Memory B cell (primary cell): ENCODE measurements at regions not wholly inside any gene's neighbourhood (a gene's known extent, or its start where the extent isn't known, plus 50 kb on each side); places are given as distances from the start of the nearest gene placed in this dataset.

Experiments
- ATAC-seq: fragments of 150-1000 bp; cut with Tn5 transposase; 2 replicates; pipeline ENCODE4 v1.10.0; 2021; ENCODE audit warnings: low read depth, mild to moderate bottlenecking, moderate library complexity
- DNase-seq, 2 donors: peaks; one replicate each; pipeline ENCODE4 v3.0.0; 2022; ENCODE audit warnings: low spot score in 2 of 2
- H3K27ac Mint-ChIP-seq: one replicate; pipeline ENCODE4 v1.8.0; 2022; ENCODE audit warnings: mild to moderate bottlenecking, moderate library complexity, mixed read lengths
- H3K27me3 Mint-ChIP-seq: one replicate; pipeline ENCODE4 v1.8.0; 2022; ENCODE audit warnings: mixed read lengths
- H3K36me3 Mint-ChIP-seq: one replicate; pipeline ENCODE4 v1.8.0; 2022; ENCODE audit warnings: mild to moderate bottlenecking, mixed read lengths
- H3K4me1 Mint-ChIP-seq: one replicate; pipeline ENCODE4 v1.8.0; 2022; ENCODE audit warnings: mixed read lengths
- H3K4me3 Mint-ChIP-seq: one replicate; pipeline ENCODE4 v1.8.0; 2022; ENCODE audit warnings: mild to moderate bottlenecking, moderate library complexity, mixed read lengths
- H3K9me3 Mint-ChIP-seq: one replicate; pipeline ENCODE4 v1.8.0; 2022; ENCODE audit warnings: mixed read lengths

DNA sequence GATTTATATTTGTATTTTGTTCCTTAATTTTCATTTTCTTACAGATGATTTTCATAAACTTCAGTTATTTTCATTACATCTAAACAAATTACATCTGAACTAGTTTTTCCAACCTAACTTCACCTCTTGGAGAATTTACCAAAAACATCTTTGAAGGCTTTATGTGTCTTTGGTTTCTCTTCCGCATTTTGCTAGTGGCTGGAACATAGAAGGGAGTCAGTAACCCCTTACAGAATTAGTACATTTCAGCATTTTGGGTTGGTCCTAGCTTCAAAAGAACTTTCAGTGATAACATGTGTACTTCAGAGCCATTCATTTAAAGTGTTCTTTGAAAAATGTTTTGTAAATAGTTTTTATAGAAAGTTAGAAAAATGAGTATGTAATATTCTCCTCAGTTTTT lies 169.8 kb upstream of the MTPN start:
- peaks cover 2% of the 10 kb centered on the region for H3K36me3 Mint-ChIP-seq
- no peak overlapping the region for H3K27ac Mint-ChIP-seq
- no peak for ATAC-seq
- no peak for DNase-seq
- H3K4me3 Mint-ChIP-seq = no peak overlapping the region
- H3K4me1 Mint-ChIP-seq = no peaks in the 10 kb centered on the region
- H3K27me3 Mint-ChIP-seq = peaks cover 2% of the 10 kb centered on the region
- no peaks in the 10 kb centered on the region for H3K9me3 Mint-ChIP-seq

DNA sequence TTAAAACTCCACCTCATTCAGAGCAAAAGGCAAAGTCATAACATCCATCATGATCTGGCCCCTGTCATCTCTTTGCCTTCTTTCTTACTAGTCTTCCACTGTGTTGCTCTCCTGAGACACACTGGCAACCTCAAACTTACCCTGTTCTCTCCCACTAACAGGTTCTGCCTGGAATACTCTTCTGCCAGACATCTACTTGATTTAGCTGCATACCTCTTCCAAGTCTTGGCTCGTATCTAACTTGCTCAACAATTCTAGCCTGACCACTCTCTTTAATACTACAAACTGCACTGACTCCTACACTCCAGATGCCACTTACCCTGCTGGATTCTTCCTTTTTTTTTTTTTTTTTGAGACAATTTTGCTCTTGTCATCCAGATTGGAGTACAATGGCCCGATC lies 167.0 kb upstream of the MTPN start:
- Mint-ChIP-seq H3K9me3 (no peaks in the 10 kb centered on the region), H3K27me3 (peaks cover 2% of the 10 kb centered on the region), H3K36me3 (peaks cover 2% of the 10 kb centered on the region), H3K4me3 (no peak overlapping the region), H3K4me1 (peaks cover 4% of the 10 kb centered on the region), H3K27ac (no peak overlapping the region)
- DNase-seq = no peak
- no peak for ATAC-seq

DNA sequence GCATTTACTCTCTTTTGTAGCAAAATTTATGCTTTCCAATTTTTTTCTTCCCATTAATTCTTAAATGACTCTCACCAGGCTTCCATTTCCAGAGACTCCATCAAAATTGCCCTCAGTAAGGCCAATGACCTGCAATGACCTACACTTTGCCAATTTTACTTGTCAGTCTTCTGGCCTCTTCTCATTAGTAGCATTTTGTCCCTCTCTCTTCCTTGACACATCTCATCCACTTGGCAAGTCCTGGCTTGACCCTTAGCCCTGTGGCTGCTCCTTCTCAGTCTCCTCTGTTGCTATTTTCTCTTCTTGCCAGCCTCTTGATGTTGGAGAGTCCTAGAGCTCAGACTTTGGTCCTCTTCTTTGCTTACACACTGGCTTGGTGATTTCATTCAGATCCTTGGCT lies 166.1 kb upstream of the MTPN start:
- Mint-ChIP-seq H3K4me1 (peaks cover 4% of the 10 kb centered on the region), H3K36me3 (no peaks in the 10 kb centered on the region), H3K4me3 (no peak overlapping the region), H3K27me3 (no peaks in the 10 kb centered on the region), H3K27ac (no peak overlapping the region), H3K9me3 (no peaks in the 10 kb centered on the region)
- ATAC-seq (no peak), DNase-seq (no peak)

DNA sequence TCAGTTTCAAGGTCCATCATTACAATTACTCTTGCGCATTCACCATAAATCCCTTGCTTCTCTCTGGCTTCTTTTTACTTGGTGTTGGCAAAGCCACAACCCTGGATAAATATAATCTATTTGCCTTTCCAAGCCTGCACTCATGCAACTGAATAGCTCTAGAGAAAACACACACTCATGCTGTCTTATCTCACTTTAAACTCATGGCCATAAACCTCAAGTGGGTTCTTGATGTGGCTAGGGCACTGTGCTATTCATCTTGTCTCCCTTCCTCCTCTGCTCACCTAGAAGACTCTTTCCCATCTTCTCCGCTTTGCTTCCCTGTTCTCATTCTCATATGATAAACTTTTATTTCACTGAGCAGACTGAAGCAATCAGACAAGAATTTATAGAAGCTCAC lies 165.4 kb upstream of the MTPN start:
- DNase-seq (no peak), ATAC-seq (no peak)
- no peaks in the 10 kb centered on the region for H3K27me3 Mint-ChIP-seq
- peaks cover 4% of the 10 kb centered on the region for H3K4me1 Mint-ChIP-seq
- H3K36me3 Mint-ChIP-seq = no peaks in the 10 kb centered on the region
- no peak overlapping the region for H3K27ac Mint-ChIP-seq
- no peak overlapping the region for H3K4me3 Mint-ChIP-seq
- H3K9me3 Mint-ChIP-seq = no peaks in the 10 kb centered on the region

DNA sequence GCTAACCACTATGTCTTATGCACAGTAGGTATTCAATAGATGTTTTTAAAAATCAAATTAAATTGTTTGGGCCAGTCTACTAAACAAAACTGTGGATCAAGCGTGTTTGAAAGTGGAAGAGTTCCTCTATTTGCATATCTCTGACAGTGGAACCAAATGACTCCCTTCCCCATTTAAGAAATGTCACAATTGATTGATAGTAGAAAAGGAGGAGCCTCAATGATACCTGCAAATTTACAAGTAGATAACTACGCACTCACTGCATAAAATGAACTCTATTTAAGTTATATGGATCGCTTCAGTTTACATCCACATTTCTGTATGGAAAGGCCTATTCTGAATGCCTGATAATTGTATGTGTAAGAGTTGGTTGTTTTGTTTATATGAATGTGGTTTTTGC lies 163.3 kb upstream of the MTPN start:
- Mint-ChIP-seq H3K4me1 (peaks cover 4% of the 10 kb centered on the region), H3K36me3 (no peaks in the 10 kb centered on the region), H3K27me3 (no peaks in the 10 kb centered on the region), H3K27ac (no peak overlapping the region), H3K4me3 (no peak overlapping the region), H3K9me3 (no peaks in the 10 kb centered on the region)
- DNase-seq (no peak), ATAC-seq (no peak)

DNA sequence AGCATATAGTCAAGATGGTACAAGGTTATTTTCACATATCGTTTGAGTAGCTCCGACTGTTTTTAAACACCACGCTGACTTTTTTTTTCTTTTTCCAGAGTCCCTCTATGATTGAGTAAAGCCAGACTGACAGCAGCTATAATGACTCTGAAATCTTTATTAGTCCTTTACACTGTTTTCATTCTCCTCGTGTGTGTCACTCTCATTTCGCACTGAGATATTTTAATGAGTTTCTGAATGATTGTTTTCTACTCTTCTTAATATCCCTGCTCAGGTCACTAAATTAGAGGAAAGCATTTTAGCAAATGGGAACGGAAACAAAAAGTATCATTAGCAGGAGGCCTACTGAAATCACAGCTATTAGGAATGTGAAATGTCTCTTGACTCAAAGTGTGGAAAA lies 162.3 kb upstream of the MTPN start:
- DNase-seq = no peak
- Mint-ChIP-seq H3K27me3 (no peaks in the 10 kb centered on the region), H3K27ac (no peak overlapping the region), H3K36me3 (peaks cover 2% of the 10 kb centered on the region), H3K9me3 (no peaks in the 10 kb centered on the region), H3K4me1 (peaks cover 4% of the 10 kb centered on the region), H3K4me3 (no peak overlapping the region)
- no peak for ATAC-seq

DNA sequence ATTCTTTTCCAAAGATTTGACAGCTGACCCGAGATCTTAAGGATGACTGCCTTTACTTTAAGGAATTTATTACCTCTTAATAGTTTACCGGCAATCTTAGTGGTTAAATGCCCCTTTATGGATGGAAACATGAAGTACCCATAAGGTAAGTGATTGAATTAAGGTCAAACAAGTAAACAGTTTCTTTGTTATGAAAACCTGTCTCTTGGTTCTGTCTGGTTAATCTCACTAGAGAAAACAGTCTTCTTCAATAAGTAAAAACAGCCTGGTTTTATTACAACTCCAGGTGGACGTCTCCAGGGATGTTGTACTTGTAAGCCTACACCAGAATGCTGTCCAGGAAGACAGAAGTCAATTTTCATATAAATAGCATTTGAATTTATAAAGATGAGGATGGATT lies 161.8 kb upstream of the MTPN start:
- Mint-ChIP-seq H3K27ac (no peak overlapping the region), H3K4me1 (peaks cover 4% of the 10 kb centered on the region), H3K4me3 (no peak overlapping the region), H3K27me3 (no peaks in the 10 kb centered on the region), H3K36me3 (peaks cover 2% of the 10 kb centered on the region), H3K9me3 (no peaks in the 10 kb centered on the region)
- ATAC-seq = no peak
- DNase-seq = no peak

DNA sequence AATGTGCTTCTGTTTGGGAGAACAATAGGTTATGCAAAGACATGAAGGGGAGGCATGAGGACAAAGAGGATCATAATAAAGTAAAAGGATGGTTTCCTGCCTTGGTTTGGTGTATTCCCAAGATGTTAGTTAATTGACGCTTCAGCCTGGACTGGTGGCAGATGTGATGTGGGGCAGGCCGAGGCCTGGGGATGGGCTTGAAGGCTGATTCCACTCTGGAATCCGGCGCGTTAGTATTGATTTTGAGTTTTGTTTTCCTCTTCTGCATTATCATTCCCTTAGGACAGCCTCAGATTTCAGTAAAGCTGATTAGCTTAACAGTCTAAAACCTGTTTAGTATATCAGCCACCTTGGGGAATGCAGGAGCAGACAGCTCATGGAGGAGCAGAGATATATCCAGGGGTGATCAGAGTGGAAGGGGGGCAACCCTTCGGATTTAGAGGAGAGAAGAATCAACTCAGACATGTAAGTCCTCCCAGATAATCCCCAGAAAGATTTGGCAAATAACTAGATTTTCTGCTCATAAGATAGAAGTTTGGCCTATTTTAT lies 159.8 kb upstream of the MTPN start:
- peaks cover 2% of the 10 kb centered on the region for H3K36me3 Mint-ChIP-seq
- ATAC-seq = no peak
- no peaks in the 10 kb centered on the region for H3K9me3 Mint-ChIP-seq
- H3K4me1 Mint-ChIP-seq = peaks cover 4% of the 10 kb centered on the region
- no peaks in the 10 kb centered on the region for H3K27me3 Mint-ChIP-seq
- H3K27ac Mint-ChIP-seq = no peak overlapping the region
- H3K4me3 Mint-ChIP-seq = no peak overlapping the region
- no peak for DNase-seq

DNA sequence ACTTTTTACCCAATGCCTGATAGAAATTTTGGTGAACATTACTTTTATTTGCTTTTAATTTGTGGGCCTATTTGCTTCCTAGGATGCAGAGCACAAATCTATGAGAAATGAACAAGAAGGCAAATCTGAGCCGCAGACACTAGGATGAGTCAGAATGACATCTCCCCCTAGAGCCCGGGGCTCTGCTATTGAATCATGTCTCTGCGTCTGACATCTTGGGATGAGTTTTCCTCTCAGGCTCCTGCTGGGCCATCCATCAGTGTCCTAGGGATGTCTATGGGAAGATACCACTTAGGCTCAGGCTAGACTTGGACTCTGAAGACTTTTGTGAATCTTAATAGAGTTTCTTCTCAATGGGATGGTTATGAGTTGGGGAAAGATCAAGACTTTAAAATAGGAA lies 157.3 kb upstream of the MTPN start:
- ATAC-seq (no peak), DNase-seq (no peak)
- Mint-ChIP-seq H3K27ac (no peak overlapping the region), H3K4me1 (peaks cover 1% of the 10 kb centered on the region), H3K9me3 (no peaks in the 10 kb centered on the region), H3K27me3 (no peaks in the 10 kb centered on the region), H3K36me3 (peaks cover 2% of the 10 kb centered on the region), H3K4me3 (no peak overlapping the region)

DNA sequence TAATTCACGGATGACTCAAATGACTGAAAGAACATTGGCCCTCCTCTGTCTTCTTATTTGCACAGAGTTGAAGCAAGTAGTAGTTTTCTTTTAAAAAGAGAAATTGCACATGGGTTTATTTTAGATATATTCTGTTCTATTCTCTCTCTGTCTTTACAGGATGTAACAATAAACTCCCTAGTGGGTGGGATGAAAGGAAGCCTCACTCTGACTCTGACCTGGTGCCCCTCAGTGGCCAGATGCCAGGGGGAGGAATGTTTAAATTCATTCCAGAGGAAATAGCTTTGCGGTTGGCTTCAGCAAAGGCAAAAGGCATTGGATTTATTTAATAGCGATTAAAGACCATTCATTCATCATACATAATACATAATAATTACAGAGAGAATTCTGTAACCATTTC lies 156.4 kb upstream of the MTPN start:
- H3K4me1 Mint-ChIP-seq = no peaks in the 10 kb centered on the region
- H3K9me3 Mint-ChIP-seq = no peaks in the 10 kb centered on the region

DNA sequence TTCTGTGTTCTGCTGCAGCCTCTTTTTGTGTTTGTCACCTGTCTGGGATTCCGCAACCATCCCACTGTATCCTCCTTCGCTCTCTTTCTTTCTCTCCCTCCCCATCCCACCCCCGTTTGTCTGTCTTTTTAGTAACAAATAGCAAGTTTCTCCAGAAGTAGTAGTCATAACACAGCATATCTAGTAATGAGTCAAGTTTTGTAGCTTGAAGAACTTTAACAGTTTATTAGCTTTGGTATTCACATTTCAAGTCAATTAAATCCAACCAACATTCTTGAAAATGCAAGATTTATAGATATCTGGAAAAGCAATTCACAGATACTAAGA lies 154.1 kb upstream of the MTPN start:
- Mint-ChIP-seq H3K27ac (no peak overlapping the region), H3K4me1 (no peaks in the 10 kb centered on the region), H3K9me3 (no peaks in the 10 kb centered on the region), H3K27me3 (no peaks in the 10 kb centered on the region), H3K36me3 (peaks cover 2% of the 10 kb centered on the region), H3K4me3 (no peak overlapping the region)
- DNase-seq = no peak
- ATAC-seq = no peak

More for the DNA sequence above, 156.4 kb upstream of the MTPN start:
- Mint-ChIP-seq H3K36me3 (peaks cover 2% of the 10 kb centered on the region), H3K4me3 (no peak overlapping the region), H3K27ac (no peak overlapping the region), H3K27me3 (no peaks in the 10 kb centered on the region)
- no peak for DNase-seq
- no peak for ATAC-seq

DNA sequence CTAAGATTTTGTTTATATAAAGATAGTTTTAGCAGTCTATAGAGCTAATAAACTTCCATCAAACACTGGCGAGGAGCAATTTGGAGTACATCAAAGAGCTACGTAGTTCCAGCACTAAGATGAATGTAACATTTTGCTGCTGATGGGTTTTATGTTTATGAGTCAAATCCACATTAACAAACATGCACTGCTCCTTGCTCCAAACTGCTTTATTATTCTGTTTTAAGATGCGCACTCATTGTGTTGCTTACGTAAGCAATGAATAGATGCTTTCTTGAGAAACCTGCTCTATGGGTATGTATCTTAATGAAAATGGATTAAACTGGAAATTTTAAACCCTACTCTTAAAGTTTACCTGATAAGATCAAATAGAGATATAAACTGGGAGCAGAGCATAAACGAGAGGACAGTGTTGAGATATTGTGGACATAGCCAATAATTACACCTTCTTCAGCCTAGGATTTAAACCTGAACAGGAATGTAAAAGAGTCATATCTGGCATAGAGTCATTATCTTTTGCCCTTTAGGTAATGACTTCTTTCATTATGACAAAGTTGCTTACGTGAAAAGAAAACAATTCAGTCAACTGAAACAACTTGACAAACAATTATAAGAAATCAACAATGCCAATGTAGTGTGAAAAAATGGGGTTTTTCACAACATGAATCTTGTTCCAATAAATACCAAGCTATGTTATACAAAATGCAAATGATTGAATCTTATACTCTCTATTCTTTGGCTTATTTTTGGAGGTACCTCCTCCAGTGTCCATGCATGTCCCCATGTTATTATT lies 153.5 kb upstream of the MTPN start:
- no peak overlapping the region for H3K4me3 Mint-ChIP-seq
- H3K4me1 Mint-ChIP-seq = no peaks in the 10 kb centered on the region
- no peak overlapping the region for H3K27ac Mint-ChIP-seq
- DNase-seq (no peak), ATAC-seq (no peak)
- peaks cover 2% of the 10 kb centered on the region for H3K36me3 Mint-ChIP-seq
- H3K27me3 Mint-ChIP-seq = no peaks in the 10 kb centered on the region
- H3K9me3 Mint-ChIP-seq = no peaks in the 10 kb centered on the region

DNA sequence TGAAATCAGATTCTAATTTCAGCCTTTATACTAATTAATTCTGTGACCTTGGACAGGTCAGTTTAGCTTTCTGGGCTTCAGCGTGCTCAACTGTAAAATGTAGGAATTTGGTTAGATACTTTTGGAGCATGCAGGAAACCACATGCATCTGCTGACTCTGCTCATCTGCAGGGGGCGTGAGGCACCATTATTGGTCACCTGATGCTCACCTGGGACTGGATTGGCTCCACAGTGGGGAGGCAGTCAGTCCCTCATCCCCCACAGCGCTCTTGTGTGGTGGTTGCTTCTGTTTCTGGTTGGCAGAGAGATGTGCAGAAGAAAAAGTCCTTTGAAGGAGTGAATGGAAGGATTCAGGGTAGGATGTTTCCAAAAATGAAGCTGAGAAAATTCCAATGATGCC lies 150.9 kb upstream of the MTPN start:
- H3K27ac Mint-ChIP-seq = no peak overlapping the region

DNA sequence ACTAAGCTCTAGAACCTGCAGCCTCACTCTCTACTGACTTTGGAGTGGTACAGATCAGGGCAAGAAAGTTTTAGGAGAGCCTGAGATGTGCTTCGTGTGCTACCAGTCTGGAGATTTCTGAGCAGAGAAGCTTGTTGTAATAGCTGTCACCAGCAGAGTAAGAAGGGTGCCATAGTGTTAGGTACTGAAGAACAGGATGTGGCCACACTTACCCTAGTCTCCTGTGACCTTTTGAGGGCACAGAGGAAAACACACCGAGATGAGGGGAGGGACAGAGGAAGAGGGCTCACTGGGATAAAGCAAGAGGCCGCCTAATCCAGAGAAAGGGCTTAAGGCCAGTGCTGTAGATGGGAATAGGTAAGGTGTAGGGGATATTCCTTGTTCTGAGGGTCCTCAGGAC lies 146.2 kb upstream of the MTPN start:
- H3K27me3 Mint-ChIP-seq = no peaks in the 10 kb centered on the region
- no peak overlapping the region for H3K27ac Mint-ChIP-seq
- peaks cover 15% of the 10 kb centered on the region for H3K36me3 Mint-ChIP-seq
- H3K9me3 Mint-ChIP-seq = peaks cover 4% of the 10 kb centered on the region
- DNase-seq (no peak), ATAC-seq (no peak)
- H3K4me1 Mint-ChIP-seq = no peaks in the 10 kb centered on the region
- H3K4me3 Mint-ChIP-seq = no peak overlapping the region

More for the DNA sequence above, 150.9 kb upstream of the MTPN start:
- Mint-ChIP-seq H3K9me3 (peaks cover 4% of the 10 kb centered on the region), H3K36me3 (peaks cover 11% of the 10 kb centered on the region), H3K4me3 (no peak overlapping the region), H3K4me1 (no peaks in the 10 kb centered on the region), H3K27me3 (no peaks in the 10 kb centered on the region)
- DNase-seq (no peak), ATAC-seq (no peak)

DNA sequence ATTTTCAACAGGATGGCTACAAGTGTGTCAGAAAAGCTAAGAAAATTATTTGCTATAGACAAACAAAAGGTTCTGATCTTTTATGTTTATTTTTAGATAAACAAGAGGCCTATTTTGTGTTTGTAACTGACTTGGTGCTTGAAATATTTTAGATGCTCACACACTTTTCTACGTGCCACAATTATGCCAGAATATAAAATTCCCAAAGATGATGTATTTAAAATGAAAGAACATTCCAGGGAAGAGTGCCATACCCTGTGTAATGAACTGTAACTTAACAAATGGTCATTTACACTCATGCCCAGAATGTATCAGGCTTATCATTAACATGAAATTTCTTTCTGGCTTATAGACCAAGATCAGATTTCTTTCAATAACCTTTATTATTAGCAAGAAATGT lies 144.9 kb upstream of the MTPN start:
- H3K4me3 Mint-ChIP-seq = no peak overlapping the region
- no peak for DNase-seq
- H3K4me1 Mint-ChIP-seq = no peaks in the 10 kb centered on the region
- H3K9me3 Mint-ChIP-seq = peaks cover 4% of the 10 kb centered on the region
- no peak for ATAC-seq
- H3K27ac Mint-ChIP-seq = no peak overlapping the region
- H3K36me3 Mint-ChIP-seq = peaks cover 15% of the 10 kb centered on the region
- no peaks in the 10 kb centered on the region for H3K27me3 Mint-ChIP-seq
